DOHH2 (cell line): ENCODE measurements at regions not wholly inside any gene's neighbourhood (a gene's known extent, or its start where the extent isn't known, plus 50 kb on each side); places are given as distances from the start of the nearest gene placed in this dataset.
"Not testable (repeated sequence)": the region's sequence is repeated elsewhere in the genome, so short reads cannot be mapped to it uniquely, and the experiment has no call there.

Experiments
- CTCF ChIP-seq: fragments of 200-600 bp; sonication (generic); IDR thresholded peaks from one replicate; pipeline ENCODE4 v1.5.1; 2014; ENCODE audit warnings: antibody characterized with exemption, mild to moderate bottlenecking, low read depth, low read length; ENCODE audit not compliant: poor library complexity, severe bottlenecking
- EZH2phosphoT487 ChIP-seq: fragments of 200-600 bp; sonication (generic); IDR thresholded peaks from 2 replicates; pipeline ENCODE4 v1.6.1; 2017; ENCODE audit warnings: borderline replicate concordance, mild to moderate bottlenecking, antibody characterized with exemption, low read length, moderate library complexity, mixed read lengths

GRCh38 chr22:22189796-22190195, 54.8 kb upstream of the VPREB1 start:
- not testable (repeated sequence) for TF ChIP-seq CTCF, EZH2phosphoT487
